HG03439 (cell line): ENCODE measurements at regions not wholly inside any gene's neighbourhood (a gene's known extent, or its start where the extent isn't known, plus 50 kb on each side); places are given as distances from the start of the nearest gene placed in this dataset.

Source experiments
- ATAC-seq: cut with Tn5 transposase; IDR thresholded peaks from one replicate; pipeline ENCODE4 v1.9.1; 2021; ENCODE audit warnings: mild to moderate bottlenecking, moderate library complexity; ENCODE audit not compliant: unreplicated experiment

- ATAC-seq: no peak
These were observed 211.6 kb upstream of the PRPS1L1 start for GRCh38 chr7:18239212-18239611.

DNA sequence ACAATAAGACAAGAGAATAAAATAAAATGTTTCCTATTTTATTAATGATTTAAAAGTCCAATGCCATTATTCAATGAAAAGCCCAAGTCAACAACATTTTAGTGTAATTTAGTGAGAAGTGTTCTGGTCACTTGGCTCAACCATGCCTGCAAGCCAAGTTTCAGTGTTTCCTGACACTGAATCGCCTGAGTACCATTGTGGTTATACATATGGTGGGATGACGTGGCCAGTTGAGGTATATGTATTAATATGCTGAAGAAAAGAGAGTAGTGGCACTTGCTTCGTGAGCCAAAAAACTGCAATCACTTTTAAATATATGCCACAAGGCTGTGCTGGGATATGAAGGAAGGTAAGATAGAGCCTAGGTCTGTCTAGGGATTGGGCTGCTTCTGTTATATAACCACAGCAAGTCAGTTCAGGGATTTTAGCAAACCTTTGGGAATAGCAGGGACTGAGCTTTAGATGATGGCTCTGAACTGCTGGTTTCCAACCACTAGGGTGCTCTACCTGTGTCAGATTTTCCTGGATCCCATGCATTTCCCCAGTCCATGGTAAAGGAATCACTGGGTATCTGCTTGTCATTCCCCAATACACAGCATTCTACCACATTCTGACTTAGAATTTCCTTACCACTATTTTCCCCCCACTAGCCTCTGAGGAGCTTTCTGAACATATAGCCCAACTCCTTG is 214.0 kb upstream of the PRPS1L1 start:
- no peak for ATAC-seq

DNA sequence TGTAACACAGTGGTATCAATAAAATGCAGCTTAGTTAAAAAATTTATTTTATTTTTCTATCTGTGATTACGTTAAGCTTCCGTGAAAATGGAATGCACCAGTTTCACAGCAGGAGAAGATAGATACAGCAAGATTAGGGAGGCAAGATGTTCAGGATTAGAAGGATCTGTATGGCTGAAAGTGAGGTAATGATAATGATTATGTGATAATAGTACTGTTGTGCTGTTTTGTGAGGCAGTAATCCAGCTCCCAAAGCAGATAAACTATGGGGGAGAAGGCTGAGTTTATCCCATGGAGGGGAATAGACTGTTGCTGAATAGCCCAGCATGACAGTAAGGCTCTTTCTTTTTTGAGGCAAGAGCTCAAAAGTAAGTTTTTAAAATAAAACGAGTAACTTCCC is 216.1 kb upstream of the PRPS1L1 start:
- no peak for ATAC-seq

GRCh38 chr7:18250133-18250532 is 222.5 kb upstream of the PRPS1L1 start:
- ATAC-seq: no peak

DNA sequence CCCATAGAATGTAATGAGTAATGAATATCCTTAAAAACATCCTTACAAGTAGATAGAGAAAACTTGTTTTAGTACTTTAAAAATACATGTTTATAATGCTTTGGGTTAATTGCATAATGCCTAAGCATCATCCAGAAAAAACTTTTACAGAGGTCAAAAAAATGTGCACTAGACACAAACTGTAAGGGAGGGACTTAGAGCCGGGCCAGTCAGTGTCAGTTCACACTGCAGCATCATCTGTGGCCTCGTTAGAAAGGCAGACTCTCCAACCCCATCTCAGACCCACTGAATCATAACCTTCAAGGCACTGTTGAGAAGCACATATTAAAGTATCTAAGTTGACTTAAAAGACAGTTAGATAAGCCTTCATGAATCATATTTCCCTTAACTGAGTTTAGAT is 230.1 kb upstream of the PRPS1L1 start:
- no peak for ATAC-seq

- no peak for ATAC-seq
These were observed 233.5 kb upstream of the HDAC9 start for GRCh38 chr7:18262058-18262457.

DNA sequence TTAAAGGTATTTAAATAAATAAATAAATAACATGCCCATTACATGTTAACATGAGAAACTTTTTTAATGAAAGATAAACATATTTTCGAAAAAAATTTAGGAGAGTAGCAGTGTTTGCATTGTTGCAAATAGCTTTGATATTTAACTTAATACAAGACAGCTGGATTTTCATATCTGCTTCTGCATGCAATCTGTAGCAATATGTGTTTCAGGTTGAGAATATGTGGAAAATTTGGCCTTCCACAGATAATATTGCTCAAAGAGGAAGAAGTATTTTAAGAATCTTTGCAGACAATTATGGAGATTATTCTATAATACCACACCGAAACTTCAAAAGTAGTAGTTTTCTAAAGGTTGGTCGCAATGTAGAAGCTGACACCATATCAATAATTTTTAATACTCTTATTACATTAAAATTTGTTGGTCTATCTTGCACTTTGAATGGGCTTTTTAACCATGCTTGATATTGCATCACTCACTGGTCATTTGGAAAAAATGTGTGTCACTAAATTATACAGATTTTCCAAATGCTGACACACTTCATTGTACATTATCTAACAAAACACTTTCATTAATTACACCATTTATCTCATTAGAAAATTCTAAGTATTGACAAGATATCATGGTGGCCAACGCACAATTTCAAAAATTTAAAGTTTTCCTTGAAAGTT is 229.8 kb upstream of the HDAC9 start:
- no peak for ATAC-seq

- ATAC-seq: no peak
These were observed 227.0 kb upstream of the HDAC9 start for GRCh38 chr7:18268571-18268970.

- no peak for ATAC-seq
These were observed 219.2 kb upstream of the HDAC9 start for GRCh38 chr7:18276380-18276779.

DNA sequence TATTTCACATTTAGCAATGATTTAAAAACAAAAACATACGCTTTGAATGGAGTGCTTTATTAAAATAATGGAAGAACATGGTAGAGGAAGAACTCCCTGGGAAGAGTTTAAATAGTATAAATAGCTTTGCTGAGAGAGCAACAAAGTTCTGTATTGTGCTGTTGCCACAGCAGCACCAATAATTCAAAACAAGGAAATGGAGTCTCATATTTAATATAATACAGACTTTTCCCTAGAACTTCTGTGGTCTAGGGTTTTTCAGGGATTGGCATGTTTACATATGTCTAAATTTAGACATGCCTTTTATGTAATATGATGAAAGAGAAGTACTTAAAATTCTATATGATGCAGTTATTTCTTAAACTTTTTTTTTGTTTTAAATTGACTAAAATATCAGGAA is 217.2 kb upstream of the HDAC9 start:
- no peak for ATAC-seq

GRCh38 chr7:18283045-18283444 is 212.5 kb upstream of the HDAC9 start:
- no peak for ATAC-seq

DNA sequence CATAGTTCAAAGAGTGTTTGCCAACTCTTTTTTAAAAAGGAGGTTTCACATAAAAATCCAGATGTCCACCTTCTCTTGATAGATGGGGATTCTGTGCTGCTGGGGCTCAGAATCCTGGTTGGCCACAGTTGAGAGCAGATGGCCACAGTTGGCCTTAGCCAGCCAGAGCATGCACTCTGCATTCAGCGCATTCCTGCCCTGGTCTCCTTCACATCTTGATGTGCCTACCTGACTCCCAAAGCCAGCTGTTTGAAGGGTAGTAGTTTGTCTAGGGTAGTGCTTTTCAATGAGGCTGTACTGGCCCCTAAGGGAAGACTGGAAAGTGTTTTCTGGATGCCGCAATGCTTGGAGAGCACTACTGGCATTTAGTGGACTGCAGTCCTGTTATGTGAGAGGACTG is 208.1 kb upstream of the HDAC9 start:
- ATAC-seq: no peak

DNA sequence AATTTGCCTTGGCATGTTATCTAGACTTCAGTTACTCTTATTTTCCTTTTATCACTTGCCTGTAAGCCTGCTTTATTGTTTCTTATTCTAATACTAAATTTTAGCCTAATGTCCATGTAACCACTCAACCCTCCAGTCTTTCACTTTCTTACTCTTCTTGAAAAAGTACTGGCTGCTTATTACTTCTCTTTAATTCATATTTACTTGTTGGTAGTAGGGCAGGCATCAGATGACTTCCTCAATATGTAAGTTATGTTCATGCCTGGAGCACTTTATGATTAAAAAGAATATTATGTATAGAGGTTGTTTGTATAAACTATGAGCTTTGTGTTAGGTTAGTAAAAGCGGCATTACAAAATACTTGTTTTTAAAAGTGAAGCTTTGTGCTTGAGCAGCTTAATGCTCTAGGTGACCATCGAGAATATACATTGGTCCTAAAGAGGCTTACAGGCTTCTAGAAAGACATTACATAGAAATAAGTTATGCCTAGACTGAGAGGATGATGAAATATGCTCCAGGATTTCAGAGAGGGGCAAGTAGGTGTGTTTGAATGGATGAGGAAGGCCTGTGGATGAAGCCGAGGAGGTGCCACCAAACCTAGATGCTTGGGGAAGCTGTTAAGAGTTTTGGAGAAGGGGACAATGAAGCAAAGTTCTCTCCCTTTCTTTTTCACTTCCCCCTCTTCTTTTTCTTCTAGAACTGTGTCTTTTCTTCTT is 207.1 kb upstream of the HDAC9 start:
- no peak for ATAC-seq

- ATAC-seq: no peak
These were observed 205.8 kb upstream of the HDAC9 start for GRCh38 chr7:18289788-18290187.

GRCh38 chr7:18290223-18290622 is 205.3 kb upstream of the HDAC9 start:
- ATAC-seq: no peak

DNA sequence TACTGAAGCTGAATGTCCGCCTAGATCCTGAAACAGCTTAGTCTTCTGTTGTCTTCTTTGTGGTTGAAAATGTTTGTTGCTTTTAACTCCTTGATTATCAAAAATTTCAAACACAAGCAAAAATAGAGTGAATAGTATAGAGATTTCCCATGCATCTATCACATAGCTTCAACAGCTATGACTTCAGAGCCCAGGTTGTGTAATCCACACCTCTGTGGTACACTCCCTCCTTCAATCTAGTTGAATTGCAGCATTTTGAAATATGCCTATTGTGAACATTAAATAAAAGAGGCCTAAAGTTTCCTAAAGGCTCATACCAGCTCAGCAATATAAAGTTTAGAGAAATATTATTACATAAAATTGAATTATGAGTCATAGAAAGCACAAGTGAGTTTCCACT is 204.7 kb upstream of the HDAC9 start:
- ATAC-seq: no peak

- no peak for ATAC-seq
These were observed 203.0 kb upstream of the HDAC9 start for GRCh38 chr7:18292584-18292983.

DNA sequence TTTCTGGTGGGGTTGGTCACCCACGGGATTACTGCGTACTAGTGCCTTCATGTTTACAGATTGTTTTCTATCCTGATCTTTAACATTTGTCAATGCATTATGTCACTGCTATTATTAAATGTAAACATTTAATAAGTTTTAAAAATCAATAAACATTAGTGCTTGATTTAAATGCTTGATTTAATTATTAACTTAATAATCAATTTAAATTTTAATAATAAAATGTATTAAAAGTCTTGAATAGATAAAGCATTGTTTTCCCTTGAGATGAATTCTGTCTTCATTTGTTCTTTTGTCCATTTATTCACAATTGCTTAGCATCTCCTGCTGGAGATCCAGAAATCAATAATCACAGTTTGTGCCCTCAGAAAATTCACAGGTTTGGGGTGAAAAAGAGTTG is 201.8 kb upstream of the HDAC9 start:
- no peak for ATAC-seq

- no peak for ATAC-seq
These were observed 201.1 kb upstream of the HDAC9 start for GRCh38 chr7:18294411-18294810.

GRCh38 chr7:18295781-18296423 is 199.6 kb upstream of the HDAC9 start:
- no peak for ATAC-seq

GRCh38 chr7:18302097-18302496 is 193.5 kb upstream of the HDAC9 start:
- ATAC-seq: no peak

DNA sequence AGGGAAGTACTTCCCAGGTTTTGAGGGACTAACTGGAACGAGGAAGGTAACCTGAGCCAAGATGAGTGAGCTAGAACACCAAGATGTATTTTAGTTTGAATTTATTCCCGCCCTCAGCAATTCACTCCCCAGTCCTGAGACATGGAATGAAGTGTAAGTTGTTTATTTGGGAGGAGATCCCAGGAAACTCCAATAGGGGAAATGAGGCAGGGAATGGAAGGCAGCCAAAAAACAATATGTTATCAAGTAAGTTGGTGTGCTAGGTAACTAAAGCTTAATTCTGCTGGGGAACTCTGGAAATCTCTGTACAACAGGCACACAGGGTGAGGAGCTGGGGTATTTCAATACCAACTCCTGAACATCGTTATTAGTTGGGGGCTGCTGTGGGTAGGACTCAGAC is 189.7 kb upstream of the HDAC9 start:
- no peak for ATAC-seq
